ENCODE measurements at regions not wholly inside any gene's neighbourhood (a gene's known extent, or its start where the extent isn't known, plus 50 kb on each side); places are given as distances from the start of the nearest gene placed in this dataset.

DNA sequence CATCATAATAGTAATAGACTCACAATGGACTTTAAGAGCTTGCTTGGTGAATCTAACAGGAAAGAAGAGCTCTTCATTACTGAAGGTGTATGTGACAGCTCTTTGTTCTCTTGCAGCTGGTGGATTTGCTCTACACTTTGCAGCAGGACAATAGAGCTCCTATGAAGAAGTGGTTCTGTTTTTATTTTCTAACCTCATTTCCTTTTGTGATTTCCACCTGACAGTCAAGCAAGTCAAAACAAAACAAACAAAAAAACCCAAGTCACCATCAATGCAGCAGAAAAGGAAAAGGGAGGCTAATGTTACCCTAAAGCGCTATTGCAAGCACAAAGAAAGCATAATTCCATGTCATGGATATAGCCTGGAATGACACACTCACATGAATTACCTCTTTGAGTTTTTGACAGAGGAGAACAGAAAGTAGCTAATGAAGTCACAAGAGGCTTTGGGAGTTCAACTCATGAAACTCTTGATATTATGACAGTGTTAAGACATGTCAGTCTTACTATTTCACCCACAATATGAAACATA lies 1188.1 kb downstream of the EPHA7 start:
- TF ChIP-seq, protein P1, sequence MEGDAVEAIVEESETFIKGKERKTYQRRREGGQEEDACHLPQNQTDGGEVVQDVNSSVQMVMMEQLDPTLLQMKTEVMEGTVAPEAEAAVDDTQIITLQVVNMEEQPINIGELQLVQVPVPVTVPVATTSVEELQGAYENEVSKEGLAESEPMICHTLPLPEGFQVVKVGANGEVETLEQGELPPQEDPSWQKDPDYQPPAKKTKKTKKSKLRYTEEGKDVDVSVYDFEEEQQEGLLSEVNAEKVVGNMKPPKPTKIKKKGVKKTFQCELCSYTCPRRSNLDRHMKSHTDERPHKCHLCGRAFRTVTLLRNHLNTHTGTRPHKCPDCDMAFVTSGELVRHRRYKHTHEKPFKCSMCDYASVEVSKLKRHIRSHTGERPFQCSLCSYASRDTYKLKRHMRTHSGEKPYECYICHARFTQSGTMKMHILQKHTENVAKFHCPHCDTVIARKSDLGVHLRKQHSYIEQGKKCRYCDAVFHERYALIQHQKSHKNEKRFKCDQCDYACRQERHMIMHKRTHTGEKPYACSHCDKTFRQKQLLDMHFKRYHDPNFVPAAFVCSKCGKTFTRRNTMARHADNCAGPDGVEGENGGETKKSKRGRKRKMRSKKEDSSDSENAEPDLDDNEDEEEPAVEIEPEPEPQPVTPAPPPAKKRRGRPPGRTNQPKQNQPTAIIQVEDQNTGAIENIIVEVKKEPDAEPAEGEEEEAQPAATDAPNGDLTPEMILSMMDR (IDR thresholded peaks at IDR 0.05; ENCODE audit: control extremely low read depth in 1 of 3, insufficient read depth in 1 of 3, low read depth in 1 of 3, low read length in 3 of 3), result no peak
- TF ChIP-seq, protein P2, sequence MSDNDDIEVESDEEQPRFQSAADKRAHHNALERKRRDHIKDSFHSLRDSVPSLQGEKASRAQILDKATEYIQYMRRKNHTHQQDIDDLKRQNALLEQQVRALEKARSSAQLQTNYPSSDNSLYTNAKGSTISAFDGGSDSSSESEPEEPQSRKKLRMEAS (IDR thresholded peaks at IDR 0.05), result no peak
- TF ChIP-seq ZNF274 (IDR thresholded peaks at IDR 0.05; ENCODE audit: borderline replicate concordance, extremely low read depth, low read length), result no peak
- no peak for TF ChIP-seq RAD21 (IDR thresholded peaks at IDR 0.05 in 1 of 2, conservative IDR thresholded peaks at IDR 0.05 in 1 of 2; ENCODE audit: low read depth in 2 of 2, low read length in 2 of 2)
- TF ChIP-seq RFX5 (IDR thresholded peaks at IDR 0.05; ENCODE audit: borderline replicate concordance, low read depth, low read length), result no peak
- no peak for TF ChIP-seq ASH2L (IDR thresholded peaks at IDR 0.05; ENCODE audit: low read length)
- TF ChIP-seq MAFK (IDR thresholded peaks at IDR 0.05; ENCODE audit: low read depth, low read length), result no peak

Data from H1 (cell line).